ENCODE measurements at regions not wholly inside any gene's neighbourhood (a gene's known extent, or its start where the extent isn't known, plus 50 kb on each side); places are given as distances from the start of the nearest gene placed in this dataset.

- DNase-seq (ENCODE audit: low read depth) = no peak
- TF ChIP-seq, protein P1, sequence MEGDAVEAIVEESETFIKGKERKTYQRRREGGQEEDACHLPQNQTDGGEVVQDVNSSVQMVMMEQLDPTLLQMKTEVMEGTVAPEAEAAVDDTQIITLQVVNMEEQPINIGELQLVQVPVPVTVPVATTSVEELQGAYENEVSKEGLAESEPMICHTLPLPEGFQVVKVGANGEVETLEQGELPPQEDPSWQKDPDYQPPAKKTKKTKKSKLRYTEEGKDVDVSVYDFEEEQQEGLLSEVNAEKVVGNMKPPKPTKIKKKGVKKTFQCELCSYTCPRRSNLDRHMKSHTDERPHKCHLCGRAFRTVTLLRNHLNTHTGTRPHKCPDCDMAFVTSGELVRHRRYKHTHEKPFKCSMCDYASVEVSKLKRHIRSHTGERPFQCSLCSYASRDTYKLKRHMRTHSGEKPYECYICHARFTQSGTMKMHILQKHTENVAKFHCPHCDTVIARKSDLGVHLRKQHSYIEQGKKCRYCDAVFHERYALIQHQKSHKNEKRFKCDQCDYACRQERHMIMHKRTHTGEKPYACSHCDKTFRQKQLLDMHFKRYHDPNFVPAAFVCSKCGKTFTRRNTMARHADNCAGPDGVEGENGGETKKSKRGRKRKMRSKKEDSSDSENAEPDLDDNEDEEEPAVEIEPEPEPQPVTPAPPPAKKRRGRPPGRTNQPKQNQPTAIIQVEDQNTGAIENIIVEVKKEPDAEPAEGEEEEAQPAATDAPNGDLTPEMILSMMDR (IDR thresholded peaks at IDR 0.05; ENCODE audit: insufficient read depth, low read depth, low read length, missing control alignments) = no peak
- no peak overlapping the region for H3K4me3 ChIP-seq (ENCODE audit: low read depth, low read length)
Measured at GRCh38 chr9:108607607-108608006, 248.2 kb downstream of the ACTL7B start.

DNA sequence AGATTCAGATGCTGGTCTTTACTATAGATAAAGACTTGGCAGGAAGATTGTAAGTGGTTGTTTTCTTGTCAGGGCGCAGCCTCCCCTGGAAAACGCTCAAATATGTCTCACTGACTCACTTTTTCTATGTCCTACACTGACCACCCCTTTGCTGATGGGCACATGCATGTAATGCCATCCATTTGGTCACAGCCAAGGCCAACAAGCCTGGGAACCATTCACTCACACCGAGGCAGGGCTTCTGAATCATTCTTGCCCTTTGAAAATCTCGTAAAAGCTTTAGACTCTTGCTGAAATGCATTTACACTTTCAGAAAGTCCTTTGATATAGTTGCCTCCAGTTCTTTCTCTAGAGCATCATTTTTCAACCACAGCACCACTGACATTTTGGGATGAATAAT is 249.4 kb downstream of the ACTL7B start:
- no peak for DNase-seq (ENCODE audit: low read depth)
- no peak overlapping the region for H3K4me3 ChIP-seq (ENCODE audit: low read depth, low read length)
- TF ChIP-seq, protein P1 (IDR thresholded peaks at IDR 0.05; ENCODE audit: insufficient read depth, low read depth, low read length, missing control alignments) = no peak

DNA sequence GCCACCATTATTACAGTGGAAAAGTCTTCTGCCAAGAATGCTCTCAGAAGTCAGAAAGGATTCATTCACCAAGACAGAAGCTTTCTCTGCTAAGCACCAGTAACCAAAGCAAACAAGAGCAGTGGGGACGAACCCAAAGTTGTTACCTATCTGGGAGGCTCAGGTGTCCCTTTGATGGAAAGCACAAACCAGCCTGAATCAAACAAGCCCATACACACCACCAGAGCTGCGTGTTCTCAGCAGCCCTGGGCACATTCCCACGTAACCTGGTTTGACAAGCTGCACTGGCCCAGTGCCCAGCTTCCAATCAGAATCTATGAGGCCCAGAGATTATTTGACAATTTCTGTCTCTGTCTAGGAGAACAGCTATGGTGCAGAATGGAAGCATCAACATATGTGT is 252.6 kb downstream of the ACTL7B start:
- TF ChIP-seq, protein P1 (IDR thresholded peaks at IDR 0.05; ENCODE audit: insufficient read depth, low read depth, low read length, missing control alignments) = no peak
- no peak for DNase-seq (ENCODE audit: low read depth)
- H3K4me3 ChIP-seq (ENCODE audit: low read depth, low read length) = no peak overlapping the region

GRCh38 chr9:108600896-108601295 is 254.9 kb downstream of the ACTL7B start:
- DNase-seq (ENCODE audit: low read depth) = no peak

GRCh38 chr9:108599571-108599970 is 256.2 kb downstream of the ACTL7B start:
- H3K4me3 ChIP-seq (ENCODE audit: low read depth, low read length) = no peak overlapping the region
- TF ChIP-seq, protein P1 (IDR thresholded peaks at IDR 0.05; ENCODE audit: insufficient read depth, low read depth, low read length, missing control alignments) = no peak
- DNase-seq (ENCODE audit: low read depth) = no peak

More at GRCh38 chr9:108600896-108601295, 254.9 kb downstream of the ACTL7B start:
- H3K4me3 ChIP-seq (ENCODE audit: low read depth, low read length) = no peak overlapping the region
- TF ChIP-seq, protein P1 (IDR thresholded peaks at IDR 0.05; ENCODE audit: insufficient read depth, low read depth, low read length, missing control alignments) = no peak

GRCh38 chr9:108591121-108591520 is 264.7 kb downstream of the ACTL7B start:
- TF ChIP-seq, protein P1 (IDR thresholded peaks at IDR 0.05; ENCODE audit: insufficient read depth, low read depth, low read length, missing control alignments) = no peak
- no peak for DNase-seq (ENCODE audit: low read depth)
- no peak overlapping the region for H3K4me3 ChIP-seq (ENCODE audit: low read depth, low read length)

DNA sequence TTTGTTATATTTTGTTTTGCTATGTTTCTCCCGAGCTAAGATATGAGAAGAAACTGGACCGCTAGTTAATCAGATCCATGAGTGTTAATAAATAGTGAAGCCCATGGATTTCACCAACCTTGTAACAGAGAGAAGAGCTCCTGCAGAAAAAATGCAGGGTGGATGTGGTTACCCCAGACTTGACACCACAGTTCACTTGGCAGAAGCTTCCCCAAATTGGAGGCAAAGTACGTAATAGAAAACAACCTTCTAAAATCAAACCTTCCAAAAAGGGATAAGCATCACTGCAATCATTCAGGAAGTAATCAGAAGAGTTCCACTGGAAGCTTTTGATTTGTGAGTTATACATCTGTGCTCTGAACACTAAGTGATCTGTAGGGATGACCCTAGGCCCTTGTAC is 267.5 kb downstream of the ACTL7B start:
- H3K4me3 ChIP-seq (ENCODE audit: low read depth, low read length) = no peak overlapping the region
- no peak for DNase-seq (ENCODE audit: low read depth)

More for the DNA sequence above, 267.5 kb downstream of the ACTL7B start:
- TF ChIP-seq, protein P1 (IDR thresholded peaks at IDR 0.05; ENCODE audit: insufficient read depth, low read depth, low read length, missing control alignments) = no peak
